ENCODE measurements at regions not wholly inside any gene's neighbourhood (a gene's known extent, or its start where the extent isn't known, plus 50 kb on each side); places are given as distances from the start of the nearest gene placed in this dataset.

GRCh38 chr3:13134166-13134878 is 61.1 kb upstream of the IQSEC1 start:
- no peak for DNase-seq

- DNase-seq = no peak
These were observed 60.3 kb upstream of the IQSEC1 start for GRCh38 chr3:13133471-13133981.

- DNase-seq = no peak
These were observed 59.6 kb upstream of the IQSEC1 start for GRCh38 chr3:13132731-13133410.

GRCh38 chr3:13132281-13132680 is 59.1 kb upstream of the IQSEC1 start:
- no peak for DNase-seq

- no peak for DNase-seq
These were observed 57.4 kb upstream of the IQSEC1 start for GRCh38 chr3:13130464-13131193.

- no peak for DNase-seq
These were observed 52.1 kb upstream of the IQSEC1 start for GRCh38 chr3:13125092-13126015.

- DNase-seq = no peak
These were observed 51.4 kb upstream of the IQSEC1 start for GRCh38 chr3:13124631-13125030.

- DNase-seq = no peak
These were observed 50.5 kb upstream of the IQSEC1 start for GRCh38 chr3:13123765-13124164.

GRCh38 chr3:13123013-13123654 is 49.9 kb upstream of the IQSEC1 start:
- no peak for DNase-seq

Data from activated CD4-positive, alpha-beta T cell treated with anti-CD3 and anti-CD28 coated beads, Interleukin-2, Interleukin-6, amounts not matched to agents 100 ng/mL and 50 ng/mL, durations not matched to agents 16 hours and 8 hours (primary cell).